Keratinocyte (primary cell): ENCODE measurements at regions not wholly inside any gene's neighbourhood (a gene's known extent, or its start where the extent isn't known, plus 50 kb on each side); places are given as distances from the start of the nearest gene placed in this dataset.
A peak's percentile ranks its signal among the peaks of the same experiment; 100 is the strongest.

ENCODE experiments used
- DNase-seq: peaks from one replicate; pipeline ENCODE4 v3.0.0-alpha.2; 2011; ENCODE audit warnings: low read depth, missing footprints, low spot score
- FAIRE-seq: peaks from 2 replicates; lab custom pipeline; 2011; peaks lifted over from hg19 to GRCh38; lab: Jason Lieb, UNC
- H2AFZ ChIP-seq: 2 replicates; pipeline ENCODE4 v1.6.0; 2012; ENCODE audit warnings: low read length, control low read depth, inconsistent platforms; ENCODE audit not compliant: control insufficient read depth
- H3K27ac ChIP-seq: 2 replicates; pipeline ENCODE4 v1.5.1; 2011; ENCODE audit warnings: low read length; ENCODE audit not compliant: control insufficient read depth, insufficient read depth
- H3K27me3 ChIP-seq: 3 replicates; pipeline ENCODE4 v1.6.0; 2011; ENCODE audit warnings: low read length; ENCODE audit not compliant: control insufficient read depth, insufficient read depth; ENCODE audit errors: extremely low read depth
- H3K36me3 ChIP-seq, 2 experiments: 2 replicates in 1 of 2; 3 replicates in 1 of 2; pipeline ENCODE4 v1.5.1; 2011; ENCODE audit warnings: low read length in 2 of 2, mild to moderate bottlenecking in 1 of 2; ENCODE audit not compliant: control insufficient read depth in 2 of 2, insufficient read depth in 2 of 2; ENCODE audit errors: extremely low read depth in 1 of 2
- H3K4me1 ChIP-seq: 3 replicates; pipeline ENCODE4 v1.5.1; 2011; ENCODE audit warnings: low read length; ENCODE audit not compliant: control insufficient read depth, insufficient read depth; ENCODE audit errors: extremely low read depth
- H3K4me2 ChIP-seq: 3 replicates; pipeline ENCODE4 v1.6.0; 2011; ENCODE audit warnings: low read depth, low read length; ENCODE audit not compliant: control insufficient read depth, insufficient read depth; ENCODE audit errors: extremely low read depth
- H3K4me3 ChIP-seq, 3 experiments: fragments of 200-600 bp in 1 of 3; sonication (generic) in 1 of 3; 2 replicates in 2 of 3; 3 replicates in 1 of 3; pipeline ENCODE4 v1.5.1; 2011 to 2016; ENCODE audit warnings: low read length in 3 of 3, mild to moderate bottlenecking in 3 of 3, control low read depth in 2 of 3, inconsistent platforms in 1 of 3, low read depth in 1 of 3, mixed read lengths in 1 of 3, mixed run types in 1 of 3, moderate library complexity in 1 of 3; ENCODE audit not compliant: control insufficient read depth in 2 of 3, insufficient read depth in 2 of 3; ENCODE audit errors: extremely low read depth in 1 of 3
- H3K79me2 ChIP-seq: 2 replicates; pipeline ENCODE4 v1.6.0; 2012; ENCODE audit warnings: low read length; ENCODE audit not compliant: control insufficient read depth, insufficient read depth
- H3K9ac ChIP-seq: 3 replicates; pipeline ENCODE4 v1.6.0; 2011; ENCODE audit warnings: low read length; ENCODE audit not compliant: control insufficient read depth, insufficient read depth; ENCODE audit errors: extremely low read depth
- H3K9me1 ChIP-seq: 3 replicates; pipeline ENCODE4 v1.6.0; 2011; ENCODE audit warnings: low read length; ENCODE audit not compliant: control insufficient read depth, insufficient read depth; ENCODE audit errors: extremely low read depth
- H3K9me3 ChIP-seq: 2 replicates; pipeline ENCODE4 v1.5.1; 2012; ENCODE audit warnings: low read depth, low read length; ENCODE audit not compliant: control insufficient read depth
- H4K20me1 ChIP-seq: 3 replicates; pipeline ENCODE4 v1.6.0; 2011; ENCODE audit warnings: low read length; ENCODE audit not compliant: control insufficient read depth, insufficient read depth; ENCODE audit errors: extremely low read depth
- EZH2 ChIP-seq: IDR thresholded peaks from one replicate; pipeline ENCODE4 v1.6.1; 2012; ENCODE audit warnings: inconsistent platforms, mild to moderate bottlenecking, low read length, moderate library complexity
- dilution Hi-C: fragments of 300-500 bp; cut with MboI; formaldehyde crosslinking; loops from one replicate; pipeline ENCODE4 v1.7.0; 2020; ENCODE audit warnings: low sequenced_read_pairs; ENCODE audit not compliant: extremely low pct_ligation_motif_present
- TF ChIP-seq, protein P1 (sequence below), 3 experiments: IDR thresholded peaks in 1 of 3; conservative IDR thresholded peaks in 1 of 3; optimal IDR thresholded peaks in 1 of 3; 2 replicates in 2 of 3; 3 replicates in 1 of 3; pipeline versions ENCODE3 to v1.5.1; 2011; ENCODE audit warnings: low read length in 3 of 3, mild to moderate bottlenecking in 3 of 3, moderate library complexity in 2 of 3, control low read depth in 1 of 3, inconsistent platforms in 1 of 3; ENCODE audit not compliant: insufficient read depth in 2 of 3; ENCODE audit errors: extremely low read depth in 1 of 3

- no peaks in the 10 kb centered on the region for H3K36me3 ChIP-seq
- peaks cover 11% of the 10 kb centered on the region for H3K4me1 ChIP-seq
- H3K9ac ChIP-seq = no peak overlapping the region
- no peak overlapping the region for H2AFZ ChIP-seq
- no peaks in the 10 kb centered on the region for H3K27me3 ChIP-seq
- dilution Hi-C loops = no loop called here
- no peaks in the 10 kb centered on the region for H3K9me1 ChIP-seq
- no peaks in the 10 kb centered on the region for H3K9me3 ChIP-seq
- H3K4me2 ChIP-seq = no peak overlapping the region
- no peaks in the 10 kb centered on the region for H3K79me2 ChIP-seq
- no peak overlapping the region for H3K4me3 ChIP-seq
- H4K20me1 ChIP-seq = no peaks in the 10 kb centered on the region
- no peak for TF ChIP-seq EZH2
- TF ChIP-seq, protein P1, sequence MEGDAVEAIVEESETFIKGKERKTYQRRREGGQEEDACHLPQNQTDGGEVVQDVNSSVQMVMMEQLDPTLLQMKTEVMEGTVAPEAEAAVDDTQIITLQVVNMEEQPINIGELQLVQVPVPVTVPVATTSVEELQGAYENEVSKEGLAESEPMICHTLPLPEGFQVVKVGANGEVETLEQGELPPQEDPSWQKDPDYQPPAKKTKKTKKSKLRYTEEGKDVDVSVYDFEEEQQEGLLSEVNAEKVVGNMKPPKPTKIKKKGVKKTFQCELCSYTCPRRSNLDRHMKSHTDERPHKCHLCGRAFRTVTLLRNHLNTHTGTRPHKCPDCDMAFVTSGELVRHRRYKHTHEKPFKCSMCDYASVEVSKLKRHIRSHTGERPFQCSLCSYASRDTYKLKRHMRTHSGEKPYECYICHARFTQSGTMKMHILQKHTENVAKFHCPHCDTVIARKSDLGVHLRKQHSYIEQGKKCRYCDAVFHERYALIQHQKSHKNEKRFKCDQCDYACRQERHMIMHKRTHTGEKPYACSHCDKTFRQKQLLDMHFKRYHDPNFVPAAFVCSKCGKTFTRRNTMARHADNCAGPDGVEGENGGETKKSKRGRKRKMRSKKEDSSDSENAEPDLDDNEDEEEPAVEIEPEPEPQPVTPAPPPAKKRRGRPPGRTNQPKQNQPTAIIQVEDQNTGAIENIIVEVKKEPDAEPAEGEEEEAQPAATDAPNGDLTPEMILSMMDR (optimal IDR thresholded peaks at IDR 0.05 in 1 of 3, IDR thresholded peaks at IDR 0.05 in 1 of 3, conservative IDR thresholded peaks at IDR 0.05 in 1 of 3; ENCODE audit: extremely low read depth in 1 of 3, insufficient read depth in 2 of 3, low read length in 3 of 3) = no peak
- no peak overlapping the region for H3K27ac ChIP-seq
- no peak for DNase-seq
- no peak for FAIRE-seq
These were observed 154.4 kb upstream of the JAG1 start for GRCh38 chr20:10828180-10828579.

- DNase-seq (peak; percentile 53), FAIRE-seq (peak; percentile 96)
- H3K9me1 ChIP-seq = no peaks in the 10 kb centered on the region
- no peak overlapping the region for H3K4me3 ChIP-seq
- no peaks in the 10 kb centered on the region for H3K9me3 ChIP-seq
- dilution Hi-C loops = no loop called here
- H3K4me1 ChIP-seq = peaks cover 11% of the 10 kb centered on the region
- no peak overlapping the region for H3K9ac ChIP-seq
- H4K20me1 ChIP-seq = no peaks in the 10 kb centered on the region
- H3K4me2 ChIP-seq = no peak overlapping the region
- H3K27me3 ChIP-seq = no peaks in the 10 kb centered on the region
- no peaks in the 10 kb centered on the region for H3K36me3 ChIP-seq
- TF ChIP-seq, protein P1 (optimal IDR thresholded peaks at IDR 0.05 in 1 of 3, IDR thresholded peaks at IDR 0.05 in 1 of 3, conservative IDR thresholded peaks at IDR 0.05 in 1 of 3; ENCODE audit: extremely low read depth in 1 of 3, insufficient read depth in 2 of 3, low read length in 3 of 3) = no peak
- TF ChIP-seq EZH2 = no peak
- H3K27ac ChIP-seq = no peak overlapping the region
- H2AFZ ChIP-seq = no peak overlapping the region
- no peaks in the 10 kb centered on the region for H3K79me2 ChIP-seq
These were observed 158.3 kb upstream of the JAG1 start for GRCh38 chr20:10832141-10832540.
